ENCODE measurements at regions not wholly inside any gene's neighbourhood (a gene's known extent, or its start where the extent isn't known, plus 50 kb on each side); places are given as distances from the start of the nearest gene placed in this dataset.

- ChIA-PET POLR2A (no interaction called here), CTCF (no interaction called here)
- BruUV-seq (replicated peaks): no TSS peak
- Histone ChIP-seq H3K9me1 (replicated peaks; ENCODE audit: control insufficient read depth, extremely low read depth, insufficient read depth, low read length) (no peaks in the 10 kb centered on the region), H3K4me1 (ENCODE audit: control insufficient read depth, extremely low read depth, insufficient read depth, low read length) (no peaks in the 10 kb centered on the region), H4K20me1 (replicated peaks; ENCODE audit: control insufficient read depth, extremely low read depth, insufficient read depth, low read length) (no peaks in the 10 kb centered on the region), H3K27me3 (ENCODE audit: control insufficient read depth in 2 of 2, insufficient read depth in 2 of 2, low read length in 2 of 2) (no peaks in the 10 kb centered on the region), H2AFZ (ENCODE audit: low read depth, low read length) (no peak overlapping the region), H3K4me3 (replicated peaks in 1 of 3; ENCODE audit: insufficient read depth in 1 of 3, low read depth in 1 of 3, low read length in 3 of 3) (no peak overlapping the region), H3K9ac (replicated peaks; ENCODE audit: extremely low read depth, insufficient read depth, low read length) (no peak overlapping the region), H3K27ac (ENCODE audit: insufficient read depth, low read depth, low read length) (no peak overlapping the region), H3K9me3 (replicated peaks; ENCODE audit: control insufficient read depth, insufficient read depth, low read length) (no peaks in the 10 kb centered on the region), H3K79me2 (ENCODE audit: control insufficient read depth, insufficient read depth, low read length) (no peaks in the 10 kb centered on the region), H3K36me3 (ENCODE audit: control insufficient read depth in 2 of 2, extremely low read depth in 1 of 2, insufficient read depth in 2 of 2, low read length in 2 of 2) (no peaks in the 10 kb centered on the region), H3K4me2 (ENCODE audit: insufficient read depth, low read length) (no peak overlapping the region)
- DNase-seq (ENCODE audit: low read depth, low spot score) (no peak), FAIRE-seq (no peak)
- dilution Hi-C loops (cut with MboI; ENCODE audit: extremely low pct_ligation_motif_present, low sequenced_read_pairs) (no loop called here), intact Hi-C loops (cut with micrococcal nuclease) (no loop called here)
- no peak for TF ChIP-seq POLR2AphosphoS5 (IDR thresholded peaks at IDR 0.05; ENCODE audit: insufficient read depth, low read depth, low read length)
- no peak for TF ChIP-seq GATA2 (IDR thresholded peaks at IDR 0.05; ENCODE audit: insufficient read depth, insufficient read length, low read depth, low read length)
- TF ChIP-seq, protein P1, sequence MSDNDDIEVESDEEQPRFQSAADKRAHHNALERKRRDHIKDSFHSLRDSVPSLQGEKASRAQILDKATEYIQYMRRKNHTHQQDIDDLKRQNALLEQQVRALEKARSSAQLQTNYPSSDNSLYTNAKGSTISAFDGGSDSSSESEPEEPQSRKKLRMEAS (IDR thresholded peaks at IDR 0.05; ENCODE audit: insufficient read depth, insufficient read length): no peak
Observed at GRCh38 chr6:68364271-68364805, 270.7 kb upstream of the ADGRB3 start.

DNA sequence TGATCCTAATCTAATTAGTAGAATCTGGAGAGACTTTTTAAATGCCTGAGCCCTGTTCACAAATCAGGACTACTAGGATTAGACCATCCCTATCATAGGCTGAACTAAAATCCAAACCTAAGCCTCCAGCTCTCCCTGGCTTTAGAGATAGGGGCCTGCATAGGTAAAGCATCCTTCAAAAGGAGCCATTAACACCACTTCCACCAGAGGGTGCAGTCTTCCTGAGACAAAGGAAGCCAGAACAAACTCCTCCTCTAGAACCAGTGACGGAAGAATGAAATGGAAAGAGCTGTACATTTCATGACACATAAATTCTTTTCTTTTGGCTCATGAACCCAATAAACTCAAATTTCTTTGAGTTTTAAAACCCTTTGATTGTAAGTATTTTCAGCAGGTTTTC, 291.2 kb upstream of the ADGRB3 start:
- ChIA-PET POLR2A (no interaction called here), CTCF (no interaction called here)
- intact Hi-C loops (cut with micrococcal nuclease): no loop called here
- no peaks in the 10 kb centered on the region for H3K9me3 ChIP-seq (replicated peaks; ENCODE audit: control insufficient read depth, insufficient read depth, low read length)
- H3K27ac ChIP-seq (ENCODE audit: insufficient read depth, low read depth, low read length): no peak overlapping the region
- no peaks in the 10 kb centered on the region for H3K4me1 ChIP-seq (ENCODE audit: control insufficient read depth, extremely low read depth, insufficient read depth, low read length)
- TF ChIP-seq POLR2A (IDR thresholded peaks at IDR 0.05; ENCODE audit: low read depth, low read length): no peak
- no peak for TF ChIP-seq EZH2 (IDR thresholded peaks at IDR 0.05; ENCODE audit: borderline replicate concordance, low read depth, low read length, severe bottlenecking)
- no peak for TF ChIP-seq CTCF (IDR thresholded peaks at IDR 0.05; ENCODE audit: extremely low read depth in 1 of 2, insufficient read depth in 1 of 2, low read depth in 1 of 2, low read length in 2 of 2)
- no peak for TF ChIP-seq GATA2 (IDR thresholded peaks at IDR 0.05; ENCODE audit: insufficient read depth, insufficient read length, low read depth, low read length)
- TF ChIP-seq POLR2AphosphoS5 (IDR thresholded peaks at IDR 0.05; ENCODE audit: insufficient read depth, low read depth, low read length): no peak
- TF ChIP-seq MYC (IDR thresholded peaks at IDR 0.05; ENCODE audit: low read depth, low read length): no peak
- TF ChIP-seq FOS (IDR thresholded peaks at IDR 0.05; ENCODE audit: borderline replicate concordance, insufficient read depth, low read length): no peak
- TF ChIP-seq, protein P1 (IDR thresholded peaks at IDR 0.05; ENCODE audit: insufficient read depth, insufficient read length): no peak
- H3K9ac ChIP-seq (replicated peaks; ENCODE audit: extremely low read depth, insufficient read depth, low read length): no peak overlapping the region
- FAIRE-seq (no peak), DNase-seq (ENCODE audit: low read depth, low spot score) (no peak)
- no peaks in the 10 kb centered on the region for H3K9me1 ChIP-seq (replicated peaks; ENCODE audit: control insufficient read depth, extremely low read depth, insufficient read depth, low read length)
- H3K79me2 ChIP-seq (ENCODE audit: control insufficient read depth, insufficient read depth, low read length): no peaks in the 10 kb centered on the region
- H3K36me3 ChIP-seq (ENCODE audit: control insufficient read depth in 2 of 2, extremely low read depth in 1 of 2, insufficient read depth in 2 of 2, low read length in 2 of 2): no peaks in the 10 kb centered on the region
- H2AFZ ChIP-seq (ENCODE audit: low read depth, low read length): no peak overlapping the region
- BruUV-seq (replicated peaks): no TSS peak
- H3K27me3 ChIP-seq (ENCODE audit: control insufficient read depth in 2 of 2, insufficient read depth in 2 of 2, low read length in 2 of 2): no peaks in the 10 kb centered on the region
- H4K20me1 ChIP-seq (replicated peaks; ENCODE audit: control insufficient read depth, extremely low read depth, insufficient read depth, low read length): no peaks in the 10 kb centered on the region
- dilution Hi-C loops (cut with MboI; ENCODE audit: extremely low pct_ligation_motif_present, low sequenced_read_pairs): no loop called here
- no peak overlapping the region for H3K4me3 ChIP-seq (replicated peaks in 1 of 3; ENCODE audit: insufficient read depth in 1 of 3, low read depth in 1 of 3, low read length in 3 of 3)
- no peak overlapping the region for H3K4me2 ChIP-seq (ENCODE audit: insufficient read depth, low read length)

All from endothelial cell of umbilical vein (primary cell).